GM20000 (cell line): ENCODE measurements at regions not wholly inside any gene's neighbourhood (a gene's known extent, or its start where the extent isn't known, plus 50 kb on each side); places are given as distances from the start of the nearest gene placed in this dataset.

ENCODE experiments used
- DNase-seq: peaks from one replicate; pipeline ENCODE4 v3.0.0; 2012; ENCODE audit warnings: low spot score
- CTCF ChIP-seq: IDR thresholded peaks from 2 replicates; pipeline ENCODE4 v1.5.1; 2012; ENCODE audit warnings: mild to moderate bottlenecking, control low read depth; ENCODE audit errors: extremely low read depth, missing control alignments

DNA sequence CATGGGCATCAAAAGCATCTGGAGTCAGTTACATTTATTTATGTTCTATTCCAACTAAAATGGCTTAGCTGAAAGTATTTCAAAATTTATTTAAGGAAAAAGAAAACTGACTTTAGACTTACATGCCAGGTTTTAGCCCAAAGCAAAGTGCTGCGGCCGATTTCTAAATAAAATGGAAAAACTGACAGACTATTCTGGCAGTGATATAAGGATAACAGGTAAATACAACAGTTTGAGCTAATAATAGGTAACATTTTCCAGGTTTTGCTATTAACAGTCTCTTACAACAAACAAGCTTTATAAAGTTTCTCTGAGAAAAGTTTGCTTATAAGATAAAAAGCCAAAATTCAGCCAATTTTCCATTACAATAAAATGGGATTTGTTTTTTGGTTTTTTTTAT is 937.2 kb upstream of the FLRT2 start:
- TF ChIP-seq CTCF, result no peak
- no peak for DNase-seq

DNA sequence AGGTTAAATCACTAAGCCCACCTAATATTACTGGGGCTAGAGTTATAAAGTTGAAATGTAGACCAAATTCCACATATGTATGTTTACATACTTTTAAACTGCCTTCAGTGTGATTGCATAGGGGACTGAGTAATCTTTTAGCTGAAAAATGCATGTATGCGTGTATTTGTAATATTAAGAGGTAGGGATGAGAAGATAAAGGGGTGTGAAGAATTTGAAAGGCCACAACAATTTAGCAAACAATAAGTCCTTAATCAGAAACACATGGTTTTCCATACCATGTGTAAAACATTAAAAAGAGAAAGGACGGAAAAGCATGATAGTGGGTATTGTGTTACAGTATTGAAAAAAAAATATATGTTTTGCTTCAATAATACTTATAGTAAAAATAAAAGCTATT is 919.9 kb upstream of the FLRT2 start:
- no peak for DNase-seq
- no peak for TF ChIP-seq CTCF

DNA sequence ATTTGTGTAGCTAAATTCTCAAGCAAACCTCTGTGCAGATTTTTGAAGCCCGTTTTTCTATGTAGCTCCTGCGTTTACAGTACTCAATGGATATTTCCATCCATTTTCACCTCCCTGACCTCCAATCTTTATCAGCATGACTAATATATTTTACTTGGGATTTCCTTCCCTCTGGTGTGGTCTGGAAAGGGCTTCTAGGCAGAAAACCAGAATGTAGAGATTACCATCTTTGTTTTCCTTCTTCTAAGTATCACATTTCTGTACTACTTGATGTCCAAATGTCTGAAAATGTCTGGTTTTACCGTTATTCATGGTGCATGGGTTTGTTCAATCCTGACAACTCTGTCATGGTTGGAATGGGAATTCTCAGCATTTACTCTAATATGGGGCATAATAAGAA is 907.6 kb upstream of the FLRT2 start:
- DNase-seq, result no peak
- no peak for TF ChIP-seq CTCF

DNA sequence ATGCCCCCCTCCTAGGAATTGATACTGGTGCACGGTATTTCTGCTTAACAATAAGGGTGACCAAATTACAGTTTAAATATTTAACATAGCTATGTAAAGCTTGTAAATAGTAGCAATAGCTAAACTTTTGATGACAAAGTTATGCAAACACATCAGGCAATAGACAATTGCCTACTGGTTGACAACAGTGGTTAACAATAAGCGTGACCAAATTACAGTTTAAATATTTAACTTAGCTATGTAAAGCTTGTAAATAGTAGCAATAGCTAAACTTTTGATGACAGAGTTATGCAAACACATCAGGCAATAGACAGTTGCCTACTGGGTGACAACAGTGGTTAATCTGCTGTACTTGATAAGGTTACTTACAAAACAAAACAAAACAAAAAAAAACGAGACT is 886.5 kb upstream of the FLRT2 start:
- TF ChIP-seq CTCF, result no peak
- no peak for DNase-seq

DNA sequence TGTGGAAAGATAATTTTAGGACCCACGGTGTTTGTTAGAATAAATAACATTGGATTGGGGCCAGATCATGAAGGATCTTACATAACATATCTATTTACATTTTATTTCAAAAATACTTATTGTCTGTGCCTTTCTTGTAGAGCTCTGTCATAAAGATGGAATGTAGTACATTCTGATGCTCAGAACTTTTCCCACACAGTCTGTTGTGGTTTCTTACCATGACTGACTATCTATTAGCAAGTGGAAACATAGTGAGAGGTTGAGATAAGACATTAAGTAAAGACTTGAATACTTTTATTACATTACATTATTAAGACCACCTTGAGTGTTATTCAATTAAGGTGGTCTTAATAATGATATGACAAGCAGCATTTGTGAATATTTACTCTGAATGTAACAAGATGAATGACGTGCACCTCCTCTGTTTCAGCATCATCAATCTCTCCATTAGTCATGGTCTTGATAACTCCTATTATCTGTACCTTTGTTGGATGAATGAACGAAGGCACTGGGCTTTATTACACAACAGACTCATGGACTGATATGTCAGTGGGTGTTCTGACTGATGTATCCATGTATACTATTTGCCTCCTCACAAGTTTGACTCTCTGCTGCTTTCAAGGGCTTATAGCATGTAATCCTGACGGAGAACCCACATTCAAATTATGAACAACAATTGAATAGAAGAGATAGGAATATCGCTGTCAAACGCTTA is 883.0 kb upstream of the FLRT2 start:
- DNase-seq, result no peak
- TF ChIP-seq CTCF, result no peak

GRCh38 chr14:84655014-84655413 is 874.9 kb upstream of the FLRT2 start:
- TF ChIP-seq CTCF, result no peak
- DNase-seq, result no peak

DNA sequence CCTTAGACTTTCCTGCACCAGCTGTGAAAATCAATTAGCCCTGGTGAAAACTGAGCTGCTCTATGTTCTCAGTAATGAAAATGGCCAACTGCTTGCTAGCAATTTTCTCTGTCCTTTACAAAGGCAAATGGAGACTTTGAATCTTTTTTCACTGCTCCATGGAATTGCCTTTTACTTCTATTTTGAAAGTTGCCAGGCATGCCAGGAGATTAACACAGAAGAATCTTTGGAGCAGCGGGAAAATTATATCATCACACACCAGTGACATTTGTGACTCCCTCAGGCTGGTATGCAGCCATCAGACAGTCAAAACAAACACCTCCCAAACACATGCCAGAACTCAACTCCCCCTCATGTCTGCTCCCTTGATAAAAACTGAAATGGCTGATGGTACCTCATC is 872.0 kb upstream of the FLRT2 start:
- no peak for DNase-seq
- TF ChIP-seq CTCF, result no peak
